ENCODE measurements at regions not wholly inside any gene's neighbourhood (a gene's known extent, or its start where the extent isn't known, plus 50 kb on each side); places are given as distances from the start of the nearest gene placed in this dataset.

GRCh38 chr1:191284175-191284574, 806.5 kb upstream of the BRINP3 start:
- Histone ChIP-seq H3K9me3 (no peaks in the 10 kb centered on the region), H3K27me3 (no peaks in the 10 kb centered on the region), H3K4me3 (no peak overlapping the region), H3K36me3 (no peaks in the 10 kb centered on the region), H3K4me1 (no peaks in the 10 kb centered on the region), H3K27ac (no peak overlapping the region)
- intact Hi-C loops (cut with DNase I) = no loop called here
- no peak for TF ChIP-seq CTCF (IDR thresholded peaks at IDR 0.05)
- DNase-seq = no peak
- no peak for ATAC-seq

GRCh38 chr1:191290441-191290840, 812.8 kb upstream of the BRINP3 start:
- no peak for DNase-seq
- intact Hi-C loops (cut with DNase I) = no loop called here
- Histone ChIP-seq H3K27ac (no peak overlapping the region), H3K36me3 (no peaks in the 10 kb centered on the region), H3K4me3 (no peak overlapping the region), H3K4me1 (no peaks in the 10 kb centered on the region), H3K27me3 (no peaks in the 10 kb centered on the region), H3K9me3 (no peaks in the 10 kb centered on the region)
- no peak for TF ChIP-seq CTCF (IDR thresholded peaks at IDR 0.05)
- no peak for ATAC-seq

GRCh38 chr1:191305370-191305769, 827.7 kb upstream of the BRINP3 start:
- H3K27ac ChIP-seq = no peak overlapping the region
- intact Hi-C loops (cut with DNase I) = no loop called here
- H3K36me3 ChIP-seq = no peaks in the 10 kb centered on the region
- no peaks in the 10 kb centered on the region for H3K27me3 ChIP-seq
- ATAC-seq = no peak
- DNase-seq = no peak
- TF ChIP-seq CTCF (IDR thresholded peaks at IDR 0.05) = no peak
- no peaks in the 10 kb centered on the region for H3K4me1 ChIP-seq
- H3K9me3 ChIP-seq = no peaks in the 10 kb centered on the region
- no peak overlapping the region for H3K4me3 ChIP-seq

GRCh38 chr1:191306916-191307315, 829.3 kb upstream of the BRINP3 start:
- no peak for DNase-seq
- no peaks in the 10 kb centered on the region for H3K36me3 ChIP-seq

GRCh38 chr1:191320062-191320461, 838.2 kb upstream of the RGS18 start:
- intact Hi-C loops (cut with DNase I) = no loop called here
- no peak for DNase-seq
- no peak overlapping the region for H3K4me3 ChIP-seq
- H3K27me3 ChIP-seq = no peaks in the 10 kb centered on the region
- H3K27ac ChIP-seq = no peak overlapping the region
- no peak for ATAC-seq
- no peaks in the 10 kb centered on the region for H3K4me1 ChIP-seq
- H3K36me3 ChIP-seq = no peaks in the 10 kb centered on the region
- H3K9me3 ChIP-seq = no peaks in the 10 kb centered on the region
- TF ChIP-seq CTCF (IDR thresholded peaks at IDR 0.05) = no peak

More at GRCh38 chr1:191306916-191307315, 829.3 kb upstream of the BRINP3 start:
- Histone ChIP-seq H3K9me3 (no peaks in the 10 kb centered on the region), H3K4me1 (no peaks in the 10 kb centered on the region), H3K27ac (no peak overlapping the region), H3K4me3 (no peak overlapping the region), H3K27me3 (no peaks in the 10 kb centered on the region)
- TF ChIP-seq CTCF (IDR thresholded peaks at IDR 0.05) = no peak
- intact Hi-C loops (cut with DNase I) = no loop called here
- peak; percentile 24 for ATAC-seq

GRCh38 chr1:191327868-191328267, 830.4 kb upstream of the RGS18 start:
- intact Hi-C loops (cut with DNase I) = no loop called here
- no peak for ATAC-seq
- H3K36me3 ChIP-seq = no peaks in the 10 kb centered on the region

More at GRCh38 chr1:191327868-191328267, 830.4 kb upstream of the RGS18 start:
- TF ChIP-seq CTCF (IDR thresholded peaks at IDR 0.05) = no peak
- Histone ChIP-seq H3K4me3 (no peak overlapping the region), H3K9me3 (no peaks in the 10 kb centered on the region), H3K27ac (no peak overlapping the region), H3K27me3 (no peaks in the 10 kb centered on the region), H3K4me1 (no peaks in the 10 kb centered on the region)
- no peak for DNase-seq
